Gastroesophageal sphincter (tissue), 4 donors: ENCODE measurements at regions not wholly inside any gene's neighbourhood (a gene's known extent, or its start where the extent isn't known, plus 50 kb on each side); places are given as distances from the start of the nearest gene placed in this dataset.

Experiments used
- ATAC-seq: fragments of 150-250 bp; one replicate; pipeline ENCODE4 v1.9.1; 2016; ENCODE audit warnings: mild to moderate bottlenecking, moderate library complexity
- H3K27ac ChIP-seq, 4 donors: fragments of 200-600 bp; sonication (generic) in 3 of 4; 1 replicate in 3 of 4; 2 replicates in 1 of 4; pipeline ENCODE4 v1.5.1; 2016 to 2019
- H3K27me3 ChIP-seq: fragments of 200-600 bp; sonication (generic); one replicate; pipeline ENCODE4 v1.5.1; 2019
- H3K36me3 ChIP-seq, 2 donors: fragments of 200-600 bp; sonication (generic); one replicate each; pipeline ENCODE4 v1.5.1; 2019; ENCODE audit warnings: control low read depth in 1 of 2
- H3K4me1 ChIP-seq, 3 donors: fragments of 200-600 bp; sonication (generic); 1 replicate in 2 of 3; 2 replicates in 1 of 3; pipeline ENCODE4 v1.5.1; 2016 to 2019; ENCODE audit warnings: control low read depth in 2 of 3
- H3K4me3 ChIP-seq, 2 donors: fragments of 200-600 bp; sonication (generic); one replicate each; pipeline ENCODE4 v1.5.1; 2019; ENCODE audit warnings: mild to moderate bottlenecking in 1 of 2, moderate library complexity in 1 of 2
- H3K9me3 ChIP-seq, 3 donors: fragments of 200-600 bp; sonication (generic); one replicate each; pipeline ENCODE4 v1.5.1; 2017 to 2019; ENCODE audit warnings: control low read depth in 2 of 3
- CTCF ChIP-seq, 4 experiments: fragments of 200-600 bp in 2 of 4; fragments of 450-650 bp in 2 of 4; sonication (generic) in 1 of 4; IDR thresholded peaks; one replicate each; pipeline ENCODE4 v1.5.1; 2017 to 2019; ENCODE audit warnings: antibody characterized with exemption in 4 of 4, mild to moderate bottlenecking in 2 of 4, moderate library complexity in 2 of 4
- EP300 ChIP-seq: sonication (generic); formaldehyde crosslinking; IDR thresholded peaks from one replicate; pipeline ENCODE4 v1.6.1; 2017; ENCODE audit warnings: antibody characterized with exemption, mild to moderate bottlenecking
- POLR2A ChIP-seq, 2 donors: fragments of 450-650 bp; IDR thresholded peaks; one replicate each; pipeline ENCODE4 v1.6.1; 2017; ENCODE audit warnings: antibody characterized with exemption in 2 of 2, mild to moderate bottlenecking in 2 of 2, moderate library complexity in 1 of 2
- POLR2AphosphoS5 ChIP-seq: sonication (generic); formaldehyde crosslinking; IDR thresholded peaks from one replicate; pipeline ENCODE4 v1.6.1; 2017; ENCODE audit warnings: antibody characterized with exemption
- WGBS, 2 donors: methylation state at CpG; one replicate each; pipeline ENCODE4 v1.1.5; 2018; ENCODE audit warnings: low coverage in 1 of 2; 5-methylcytosine and 5-hydroxymethylcytosine counted together

- 78% methylated on average over 2 of the region's 2 CpGs; no CpG with 5 or more reads in 1 of the 2 donors for WGBS, 2 donors
- H3K9me3 ChIP-seq, result no peaks in the 10 kb centered on the region
- no peak overlapping the region for H3K4me3 ChIP-seq
- no peak overlapping the region for H3K27ac ChIP-seq
- H3K27me3 ChIP-seq, result no peaks in the 10 kb centered on the region
- H3K4me1 ChIP-seq, result peaks cover 0 to 20% (median 0%) of the 10 kb centered on the region in 3 donors
- TF ChIP-seq POLR2AphosphoS5, result no peak
- no peak for TF ChIP-seq POLR2A (IDR thresholded peaks at IDR 0.05)
- no peak for TF ChIP-seq EP300
- TF ChIP-seq CTCF (IDR thresholded peaks at IDR 0.05), result no peak
- ATAC-seq, result no peak
- no peaks in the 10 kb centered on the region for H3K36me3 ChIP-seq
Measured at GRCh38 chrX:13372203-13372980, 52.5 kb upstream of the ATXN3L start.

GRCh38 chrX:13371186-13371585 lies 51.3 kb upstream of the ATXN3L start:
- TF ChIP-seq POLR2AphosphoS5 (no peak), EP300 (no peak), POLR2A (IDR thresholded peaks at IDR 0.05) (no peak), CTCF (IDR thresholded peaks at IDR 0.05) (no peak)
- Histone ChIP-seq H3K4me1 (peaks cover 0 to 20% (median 0%) of the 10 kb centered on the region in 3 donors), H3K27ac (no peak overlapping the region), H3K4me3 (no peak overlapping the region), H3K27me3 (no peaks in the 10 kb centered on the region), H3K9me3 (no peaks in the 10 kb centered on the region), H3K36me3 (no peaks in the 10 kb centered on the region)
- ATAC-seq, result no peak

- Histone ChIP-seq H3K36me3 (no peaks in the 10 kb centered on the region), H3K27ac (no peak overlapping the region), H3K27me3 (no peaks in the 10 kb centered on the region), H3K4me3 (no peak overlapping the region), H3K4me1 (peaks cover 0 to 20% (median 0%) of the 10 kb centered on the region in 3 donors), H3K9me3 (no peaks in the 10 kb centered on the region)
- no peak for ATAC-seq
- TF ChIP-seq EP300 (no peak), POLR2A (IDR thresholded peaks at IDR 0.05) (no peak), POLR2AphosphoS5 (no peak), CTCF (IDR thresholded peaks at IDR 0.05) (no peak)
- WGBS, 2 donors, result 30 to 63% methylated on average over 1 of the region's 1 CpG
Measured at GRCh38 chrX:13370713-13371112, 50.9 kb upstream of the ATXN3L start.
